Activated naive CD8-positive, alpha-beta T cell treated with anti-CD3 and anti-CD28 coated beads, Interleukin-2, amount 50 U/mL, for 24 hours (primary cell): ENCODE measurements at regions not wholly inside any gene's neighbourhood (a gene's known extent, or its start where the extent isn't known, plus 50 kb on each side); places are given as distances from the start of the nearest gene placed in this dataset.
"Not testable (repeated sequence)": the region's sequence is repeated elsewhere in the genome, so short reads cannot be mapped to it uniquely, and the experiment has no call there.

Experiments used
- ATAC-seq: fragments of 150-1000 bp; cut with Tn5 transposase; one replicate; pipeline ENCODE4 v1.10.0; 2021
- DNase-seq: peaks from one replicate; pipeline ENCODE4 v3.0.0; 2021
- H3K27ac Mint-ChIP-seq: one replicate; pipeline ENCODE4 v1.8.0; 2021; ENCODE audit warnings: mild to moderate bottlenecking, mixed read lengths
- H3K27me3 Mint-ChIP-seq: one replicate; pipeline ENCODE4 v1.8.0; 2021; ENCODE audit warnings: mixed read lengths
- H3K36me3 Mint-ChIP-seq: one replicate; pipeline ENCODE4 v1.8.0; 2021; ENCODE audit warnings: low read depth, mixed read lengths
- H3K4me1 Mint-ChIP-seq: one replicate; pipeline ENCODE4 v1.8.0; 2021; ENCODE audit warnings: mixed read lengths
- H3K4me3 Mint-ChIP-seq: one replicate; pipeline ENCODE4 v1.8.0; 2021; ENCODE audit warnings: mild to moderate bottlenecking, moderate library complexity, mixed read lengths
- H3K9me3 Mint-ChIP-seq: one replicate; pipeline ENCODE4 v1.8.0; 2021; ENCODE audit warnings: mixed read lengths

- no peaks in the 10 kb centered on the region for H3K27me3 Mint-ChIP-seq
- no peak overlapping the region for H3K27ac Mint-ChIP-seq
- no peak overlapping the region for H3K4me3 Mint-ChIP-seq
- no peak for ATAC-seq
- peak; percentile 2 for DNase-seq
- no peaks in the 10 kb centered on the region for H3K4me1 Mint-ChIP-seq
- H3K36me3 Mint-ChIP-seq, result no peaks in the 10 kb centered on the region
- no peaks in the 10 kb centered on the region for H3K9me3 Mint-ChIP-seq
Observed at GRCh38 chr20:12207875-12208274, 290.2 kb downstream of the BTBD3 start.

- no peaks in the 10 kb centered on the region for H3K27me3 Mint-ChIP-seq
- H3K36me3 Mint-ChIP-seq, result no peaks in the 10 kb centered on the region
- H3K4me3 Mint-ChIP-seq, result no peak overlapping the region
- H3K27ac Mint-ChIP-seq, result no peak overlapping the region
- DNase-seq (no peak), ATAC-seq (no peak)
- H3K4me1 Mint-ChIP-seq, result no peaks in the 10 kb centered on the region
- H3K9me3 Mint-ChIP-seq, result no peaks in the 10 kb centered on the region
Observed at GRCh38 chr20:12210591-12210990, 292.9 kb downstream of the BTBD3 start.

DNA sequence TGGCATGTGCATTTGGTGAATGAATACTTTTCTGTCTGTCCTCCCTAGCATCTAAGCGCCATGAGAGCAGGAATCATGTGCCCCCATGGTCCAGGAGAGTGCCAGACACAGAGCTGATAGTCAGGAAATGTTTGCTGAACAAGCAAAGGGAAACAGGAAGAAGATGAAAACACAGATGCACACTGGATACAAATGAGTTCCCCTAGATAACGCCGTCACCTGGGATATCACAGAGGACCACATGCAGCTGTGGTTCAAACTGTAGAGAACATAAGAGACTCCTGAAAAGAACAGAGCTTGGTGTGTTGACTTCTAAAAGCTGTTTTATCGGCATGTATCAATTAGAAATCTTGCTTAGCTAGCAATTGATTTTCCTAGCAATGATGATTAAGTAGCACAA, 293.7 kb downstream of the BTBD3 start:
- no peaks in the 10 kb centered on the region for H3K4me1 Mint-ChIP-seq

GRCh38 chr20:12217382-12217781, 299.7 kb downstream of the BTBD3 start:
- ATAC-seq (no peak), DNase-seq (no peak)
- Mint-ChIP-seq H3K27ac (no peak overlapping the region), H3K4me1 (no peaks in the 10 kb centered on the region), H3K27me3 (no peaks in the 10 kb centered on the region), H3K9me3 (no peaks in the 10 kb centered on the region), H3K4me3 (no peak overlapping the region), H3K36me3 (no peaks in the 10 kb centered on the region)

More for the DNA sequence above, 293.7 kb downstream of the BTBD3 start:
- H3K27me3 Mint-ChIP-seq, result no peaks in the 10 kb centered on the region
- no peak for ATAC-seq
- H3K36me3 Mint-ChIP-seq, result no peaks in the 10 kb centered on the region
- H3K27ac Mint-ChIP-seq, result no peak overlapping the region
- no peak overlapping the region for H3K4me3 Mint-ChIP-seq
- no peak for DNase-seq
- H3K9me3 Mint-ChIP-seq, result no peaks in the 10 kb centered on the region

DNA sequence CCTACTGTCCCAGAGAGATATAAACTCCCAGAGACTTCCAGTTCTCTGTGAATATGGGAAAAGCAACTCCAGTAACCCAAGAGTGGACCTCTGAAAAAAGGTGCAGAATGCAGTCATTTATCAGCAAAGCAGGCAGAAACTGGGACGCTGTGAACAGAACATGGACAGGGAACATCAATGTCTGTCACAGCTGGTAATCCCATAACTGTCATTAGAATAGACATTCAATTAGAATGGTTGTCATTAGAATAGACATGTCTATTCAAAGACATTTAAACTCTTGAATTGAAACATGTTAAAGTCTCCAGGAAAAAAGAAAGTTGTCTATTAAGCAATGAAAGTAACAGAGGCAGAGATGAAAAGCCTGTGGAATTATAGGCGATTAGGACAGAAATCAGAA, 302.1 kb downstream of the BTBD3 start:
- Mint-ChIP-seq H3K27ac (no peak overlapping the region), H3K9me3 (no peaks in the 10 kb centered on the region), H3K27me3 (no peaks in the 10 kb centered on the region), H3K4me3 (no peak overlapping the region), H3K4me1 (no peaks in the 10 kb centered on the region), H3K36me3 (no peaks in the 10 kb centered on the region)
- ATAC-seq (no peak), DNase-seq (no peak)

GRCh38 chr20:12223057-12223456, 305.4 kb downstream of the BTBD3 start:
- Mint-ChIP-seq H3K9me3 (no peaks in the 10 kb centered on the region), H3K27ac (no peak overlapping the region), H3K27me3 (no peaks in the 10 kb centered on the region), H3K4me3 (no peak overlapping the region), H3K4me1 (no peaks in the 10 kb centered on the region), H3K36me3 (no peaks in the 10 kb centered on the region)
- DNase-seq (no peak), ATAC-seq (no peak)

DNA sequence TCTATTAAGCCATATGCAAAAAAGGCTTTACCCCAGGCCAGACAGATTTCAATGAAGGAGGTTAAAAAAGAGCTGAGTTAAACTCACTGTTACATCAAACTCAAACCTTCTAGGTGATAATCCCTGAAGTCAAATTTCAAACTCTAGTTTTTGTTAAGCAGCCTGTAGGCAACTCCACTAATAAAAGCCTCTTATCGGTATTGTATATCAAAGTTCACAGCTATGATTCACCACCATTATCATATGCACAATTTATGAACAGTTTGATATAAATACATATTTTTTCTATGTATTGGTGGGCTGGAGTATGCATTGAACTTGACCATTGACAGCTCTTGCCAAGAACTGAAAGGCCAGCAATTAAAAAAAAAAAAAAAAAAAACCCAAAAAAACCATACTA, 308.2 kb downstream of the BTBD3 start:
- ATAC-seq (no peak), DNase-seq (no peak)
- Mint-ChIP-seq H3K36me3 (no peaks in the 10 kb centered on the region), H3K9me3 (no peaks in the 10 kb centered on the region), H3K4me3 (no peak overlapping the region), H3K27me3 (no peaks in the 10 kb centered on the region), H3K27ac (no peak overlapping the region), H3K4me1 (no peaks in the 10 kb centered on the region)

DNA sequence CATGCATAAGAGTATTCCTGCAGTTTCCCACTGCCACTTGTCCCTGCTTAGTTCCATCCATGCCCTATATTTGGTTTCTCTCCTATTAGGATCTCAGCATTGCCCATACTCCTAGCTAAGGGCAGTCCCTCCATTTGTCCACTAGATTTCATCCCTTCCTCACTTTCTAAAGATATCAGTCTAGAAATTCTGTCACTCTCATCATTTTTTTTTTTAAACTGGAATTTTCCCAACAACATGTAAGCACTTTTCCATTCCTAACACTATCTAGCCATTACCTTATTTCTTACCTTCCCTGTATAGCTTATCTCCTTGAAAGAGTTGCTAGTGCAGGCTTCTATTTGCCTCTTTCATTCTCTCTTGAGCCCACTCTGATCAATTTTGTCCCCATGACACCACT, 312.2 kb downstream of the BTBD3 start:
- Mint-ChIP-seq H3K36me3 (no peaks in the 10 kb centered on the region), H3K27ac (no peak overlapping the region), H3K4me3 (no peak overlapping the region), H3K27me3 (no peaks in the 10 kb centered on the region), H3K9me3 (no peaks in the 10 kb centered on the region), H3K4me1 (no peaks in the 10 kb centered on the region)
- ATAC-seq (no peak), DNase-seq (no peak)

DNA sequence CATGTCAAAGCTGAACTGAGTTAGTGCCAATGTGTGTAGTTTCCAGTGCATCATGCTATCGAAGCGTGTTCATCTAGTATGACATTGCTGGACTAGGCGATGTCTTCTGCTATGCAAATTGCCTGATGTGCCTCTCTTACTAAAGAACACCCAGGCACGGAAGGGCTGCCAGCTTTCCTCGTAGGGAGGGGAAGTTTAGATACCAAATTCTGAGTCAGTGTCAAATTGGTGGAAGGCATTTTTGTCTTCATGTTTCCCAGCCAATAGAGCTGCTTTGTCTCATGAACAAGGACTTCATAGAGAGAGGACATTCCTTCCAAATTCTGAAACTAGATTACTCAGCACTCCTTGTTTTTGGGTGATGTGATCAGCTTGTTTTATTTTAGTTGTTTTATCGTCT, 320.1 kb downstream of the BTBD3 start:
- ATAC-seq (no peak), DNase-seq (no peak)
- Mint-ChIP-seq H3K27ac (no peak overlapping the region), H3K27me3 (no peaks in the 10 kb centered on the region), H3K4me3 (no peak overlapping the region), H3K4me1 (no peaks in the 10 kb centered on the region), H3K36me3 (no peaks in the 10 kb centered on the region), H3K9me3 (no peaks in the 10 kb centered on the region)

GRCh38 chr20:12241065-12241464, 323.4 kb downstream of the BTBD3 start:
- DNase-seq (no peak), ATAC-seq (no peak)
- H3K4me3 Mint-ChIP-seq, result no peak overlapping the region
- H3K27me3 Mint-ChIP-seq, result no peaks in the 10 kb centered on the region
- no peaks in the 10 kb centered on the region for H3K4me1 Mint-ChIP-seq
- no peak overlapping the region for H3K27ac Mint-ChIP-seq
- no peaks in the 10 kb centered on the region for H3K36me3 Mint-ChIP-seq
- no peaks in the 10 kb centered on the region for H3K9me3 Mint-ChIP-seq

DNA sequence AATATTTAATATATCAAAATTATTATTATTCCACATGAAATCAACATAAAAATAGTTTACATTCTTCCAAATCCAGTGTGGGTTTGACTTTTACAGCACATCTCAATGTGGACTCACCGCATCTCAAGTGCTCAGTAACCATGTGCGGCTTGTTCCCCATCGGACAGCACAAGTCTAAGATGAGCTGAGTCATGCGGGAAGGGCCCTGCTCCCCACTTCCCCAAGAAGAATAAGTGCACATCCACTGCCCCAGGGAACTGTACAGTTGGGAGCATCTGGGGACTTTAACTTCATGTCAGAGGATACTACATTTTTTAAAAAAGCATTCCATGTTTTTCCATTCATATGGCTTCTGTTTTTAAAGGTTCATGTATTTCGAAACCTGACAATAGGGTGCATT, 325.6 kb downstream of the BTBD3 start:
- Mint-ChIP-seq H3K27ac (no peak overlapping the region), H3K9me3 (peaks cover 5% of the 10 kb centered on the region), H3K4me3 (no peak overlapping the region), H3K27me3 (no peaks in the 10 kb centered on the region), H3K4me1 (no peaks in the 10 kb centered on the region), H3K36me3 (no peaks in the 10 kb centered on the region)
- ATAC-seq (no peak), DNase-seq (no peak)

- no peak for DNase-seq
- no peak overlapping the region for H3K4me3 Mint-ChIP-seq
- H3K27me3 Mint-ChIP-seq, result no peaks in the 10 kb centered on the region
- no peaks in the 10 kb centered on the region for H3K36me3 Mint-ChIP-seq
- H3K27ac Mint-ChIP-seq, result no peak overlapping the region
- peaks cover 13% of the 10 kb centered on the region for H3K9me3 Mint-ChIP-seq
- H3K4me1 Mint-ChIP-seq, result no peaks in the 10 kb centered on the region
- no peak for ATAC-seq
Observed at GRCh38 chr20:12248481-12248880, 330.8 kb downstream of the BTBD3 start.

DNA sequence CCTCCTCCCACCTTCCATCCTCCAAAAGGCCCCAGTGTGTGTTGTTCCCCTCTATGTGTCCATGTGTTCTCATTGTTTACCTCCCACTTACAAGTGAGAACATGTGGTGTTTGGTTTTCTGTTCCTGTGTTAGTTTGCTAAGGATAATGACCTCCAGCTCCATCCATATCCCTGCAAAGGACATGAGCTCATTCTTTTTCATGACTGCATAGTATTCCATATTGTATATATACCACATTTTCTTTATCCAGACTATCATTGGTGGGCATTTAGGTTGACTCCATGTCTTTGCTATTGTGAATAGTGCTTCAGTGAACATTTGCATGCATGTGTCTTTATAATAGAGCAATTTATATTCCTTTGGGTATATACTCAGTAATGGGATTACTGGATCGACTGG, 333.0 kb downstream of the BTBD3 start:
- not testable (repeated sequence) for H3K27ac Mint-ChIP-seq, H3K36me3 Mint-ChIP-seq, ATAC-seq, H3K4me3 Mint-ChIP-seq, DNase-seq, H3K4me1 Mint-ChIP-seq, H3K27me3 Mint-ChIP-seq
- peaks cover 21% of the 10 kb centered on the region for H3K9me3 Mint-ChIP-seq

DNA sequence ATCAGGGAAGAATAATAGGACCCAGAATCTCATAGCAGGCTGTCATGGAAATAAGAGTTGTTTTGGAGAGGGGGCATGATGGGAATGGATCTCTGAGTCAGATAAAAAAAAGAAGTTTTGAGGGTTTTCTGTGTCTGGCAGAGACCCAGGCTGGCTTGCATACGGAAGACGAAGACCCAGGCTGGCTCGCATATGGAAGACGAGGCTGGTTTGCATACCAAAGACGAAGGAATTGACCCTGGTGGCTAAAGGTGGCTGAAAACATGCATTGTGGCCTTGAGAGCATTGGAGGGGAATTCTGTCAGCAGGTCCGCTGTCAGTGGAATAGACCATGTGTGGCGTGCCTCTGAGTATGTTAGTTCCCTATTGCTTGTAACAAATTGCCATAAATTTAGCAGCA, 335.1 kb downstream of the BTBD3 start:
- no peak for DNase-seq
- H3K36me3 Mint-ChIP-seq, result no peaks in the 10 kb centered on the region
- no peaks in the 10 kb centered on the region for H3K27me3 Mint-ChIP-seq
- no peak for ATAC-seq
- H3K4me3 Mint-ChIP-seq, result no peak overlapping the region
- H3K9me3 Mint-ChIP-seq, result peaks cover 22% of the 10 kb centered on the region
- H3K27ac Mint-ChIP-seq, result no peak overlapping the region
- H3K4me1 Mint-ChIP-seq, result no peaks in the 10 kb centered on the region

DNA sequence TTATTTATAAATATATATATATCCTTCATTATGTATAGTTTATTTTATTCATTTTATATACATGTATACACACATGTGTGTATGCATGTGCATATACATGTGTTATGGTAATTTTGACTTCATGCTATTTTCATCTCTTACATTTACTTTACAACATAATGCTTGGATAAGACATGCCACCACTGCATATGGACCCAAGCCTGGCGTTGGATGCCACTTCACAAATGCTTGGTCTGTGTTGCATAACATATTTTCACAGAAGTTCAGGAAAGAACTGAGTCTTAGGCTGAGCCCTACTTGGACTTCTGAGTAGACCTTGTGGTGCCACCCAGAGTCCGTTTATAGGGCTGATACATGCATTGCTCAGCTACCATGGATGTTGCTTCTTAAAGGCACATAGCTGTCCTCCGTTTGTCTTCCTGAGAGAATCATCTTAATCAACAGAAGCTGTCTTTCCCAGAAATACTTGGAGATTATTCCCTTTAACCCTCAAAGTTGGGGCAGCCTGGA, 337.8 kb downstream of the BTBD3 start:
- no peak overlapping the region for H3K4me3 Mint-ChIP-seq
- H3K4me1 Mint-ChIP-seq, result no peaks in the 10 kb centered on the region
- no peaks in the 10 kb centered on the region for H3K27me3 Mint-ChIP-seq
- peaks cover 22% of the 10 kb centered on the region for H3K9me3 Mint-ChIP-seq
- DNase-seq (no peak), ATAC-seq (no peak)
- H3K27ac Mint-ChIP-seq, result no peak overlapping the region
- H3K36me3 Mint-ChIP-seq, result no peaks in the 10 kb centered on the region

DNA sequence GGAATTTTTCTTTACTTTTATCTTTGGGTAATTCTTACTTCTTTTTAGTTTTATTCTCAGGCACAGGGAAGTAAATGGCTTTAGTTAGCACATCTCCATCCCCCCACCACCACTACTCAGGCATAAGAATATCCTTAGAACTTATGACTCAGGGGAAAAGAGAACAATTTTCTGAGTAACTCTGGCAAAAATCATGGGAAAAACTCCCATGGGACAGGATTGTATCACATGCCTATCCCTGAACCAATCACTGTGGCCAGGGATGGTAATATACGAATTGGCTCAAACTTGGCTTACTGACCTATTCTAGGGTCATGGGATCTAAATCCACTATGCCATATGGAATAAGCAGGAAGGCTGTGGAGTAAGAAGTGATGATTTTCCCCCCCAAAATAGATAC, 339.1 kb downstream of the BTBD3 start:
- H3K36me3 Mint-ChIP-seq, result no peaks in the 10 kb centered on the region
- H3K4me1 Mint-ChIP-seq, result no peaks in the 10 kb centered on the region
- no peak overlapping the region for H3K4me3 Mint-ChIP-seq
- H3K27me3 Mint-ChIP-seq, result no peaks in the 10 kb centered on the region
- H3K27ac Mint-ChIP-seq, result no peak overlapping the region
- peaks cover 15% of the 10 kb centered on the region for H3K9me3 Mint-ChIP-seq
- ATAC-seq (no peak), DNase-seq (no peak)
